ENCODE measurements at regions not wholly inside any gene's neighbourhood (a gene's known extent, or its start where the extent isn't known, plus 50 kb on each side); places are given as distances from the start of the nearest gene placed in this dataset.

DNA sequence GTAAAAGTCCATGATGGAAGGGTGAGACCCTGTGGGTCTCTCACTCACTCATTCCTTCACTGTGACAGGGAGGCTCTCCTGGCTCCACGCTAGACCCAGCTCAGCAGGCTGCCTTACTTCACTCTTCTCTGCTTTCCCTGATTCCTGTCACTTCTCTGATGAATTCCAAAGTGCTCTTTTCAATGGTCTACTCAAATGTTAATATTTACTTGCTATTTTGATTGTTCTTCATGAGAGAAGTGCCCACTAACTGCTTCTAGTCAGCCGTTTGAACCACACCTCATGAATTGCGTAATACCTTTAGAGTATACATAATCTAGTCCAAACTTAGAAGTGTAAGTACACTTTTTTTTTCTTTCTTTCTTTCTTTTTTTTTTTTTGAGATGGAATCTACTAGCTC lies 1350.2 kb upstream of the RAG2 start:
- no peak overlapping the region for H2AFZ ChIP-seq (ENCODE audit: low read depth, low read length)
- H3K9me2 ChIP-seq (ENCODE audit: insufficient read depth, low read length) = no peaks in the 10 kb centered on the region
- no peak overlapping the region for H3K4me2 ChIP-seq (ENCODE audit: low read length)
- no peaks in the 10 kb centered on the region for H3K79me2 ChIP-seq (replicated peaks; ENCODE audit: insufficient read depth, low read length)
- no peaks in the 10 kb centered on the region for H3F3A ChIP-seq (ENCODE audit: insufficient read depth, low read length, poor library complexity, severe bottlenecking)
- TF ChIP-seq TAF1 (IDR thresholded peaks at IDR 0.05; ENCODE audit: low read depth) (no peak), MXI1 (conservative IDR thresholded peaks at IDR 0.05; ENCODE audit: poor library complexity, severe bottlenecking) (no peak)
- TF ChIP-seq, protein P1, sequence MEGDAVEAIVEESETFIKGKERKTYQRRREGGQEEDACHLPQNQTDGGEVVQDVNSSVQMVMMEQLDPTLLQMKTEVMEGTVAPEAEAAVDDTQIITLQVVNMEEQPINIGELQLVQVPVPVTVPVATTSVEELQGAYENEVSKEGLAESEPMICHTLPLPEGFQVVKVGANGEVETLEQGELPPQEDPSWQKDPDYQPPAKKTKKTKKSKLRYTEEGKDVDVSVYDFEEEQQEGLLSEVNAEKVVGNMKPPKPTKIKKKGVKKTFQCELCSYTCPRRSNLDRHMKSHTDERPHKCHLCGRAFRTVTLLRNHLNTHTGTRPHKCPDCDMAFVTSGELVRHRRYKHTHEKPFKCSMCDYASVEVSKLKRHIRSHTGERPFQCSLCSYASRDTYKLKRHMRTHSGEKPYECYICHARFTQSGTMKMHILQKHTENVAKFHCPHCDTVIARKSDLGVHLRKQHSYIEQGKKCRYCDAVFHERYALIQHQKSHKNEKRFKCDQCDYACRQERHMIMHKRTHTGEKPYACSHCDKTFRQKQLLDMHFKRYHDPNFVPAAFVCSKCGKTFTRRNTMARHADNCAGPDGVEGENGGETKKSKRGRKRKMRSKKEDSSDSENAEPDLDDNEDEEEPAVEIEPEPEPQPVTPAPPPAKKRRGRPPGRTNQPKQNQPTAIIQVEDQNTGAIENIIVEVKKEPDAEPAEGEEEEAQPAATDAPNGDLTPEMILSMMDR (IDR thresholded peaks at IDR 0.05; ENCODE audit: poor library complexity, severe bottlenecking) = no peak
- TF ChIP-seq, protein P2, sequence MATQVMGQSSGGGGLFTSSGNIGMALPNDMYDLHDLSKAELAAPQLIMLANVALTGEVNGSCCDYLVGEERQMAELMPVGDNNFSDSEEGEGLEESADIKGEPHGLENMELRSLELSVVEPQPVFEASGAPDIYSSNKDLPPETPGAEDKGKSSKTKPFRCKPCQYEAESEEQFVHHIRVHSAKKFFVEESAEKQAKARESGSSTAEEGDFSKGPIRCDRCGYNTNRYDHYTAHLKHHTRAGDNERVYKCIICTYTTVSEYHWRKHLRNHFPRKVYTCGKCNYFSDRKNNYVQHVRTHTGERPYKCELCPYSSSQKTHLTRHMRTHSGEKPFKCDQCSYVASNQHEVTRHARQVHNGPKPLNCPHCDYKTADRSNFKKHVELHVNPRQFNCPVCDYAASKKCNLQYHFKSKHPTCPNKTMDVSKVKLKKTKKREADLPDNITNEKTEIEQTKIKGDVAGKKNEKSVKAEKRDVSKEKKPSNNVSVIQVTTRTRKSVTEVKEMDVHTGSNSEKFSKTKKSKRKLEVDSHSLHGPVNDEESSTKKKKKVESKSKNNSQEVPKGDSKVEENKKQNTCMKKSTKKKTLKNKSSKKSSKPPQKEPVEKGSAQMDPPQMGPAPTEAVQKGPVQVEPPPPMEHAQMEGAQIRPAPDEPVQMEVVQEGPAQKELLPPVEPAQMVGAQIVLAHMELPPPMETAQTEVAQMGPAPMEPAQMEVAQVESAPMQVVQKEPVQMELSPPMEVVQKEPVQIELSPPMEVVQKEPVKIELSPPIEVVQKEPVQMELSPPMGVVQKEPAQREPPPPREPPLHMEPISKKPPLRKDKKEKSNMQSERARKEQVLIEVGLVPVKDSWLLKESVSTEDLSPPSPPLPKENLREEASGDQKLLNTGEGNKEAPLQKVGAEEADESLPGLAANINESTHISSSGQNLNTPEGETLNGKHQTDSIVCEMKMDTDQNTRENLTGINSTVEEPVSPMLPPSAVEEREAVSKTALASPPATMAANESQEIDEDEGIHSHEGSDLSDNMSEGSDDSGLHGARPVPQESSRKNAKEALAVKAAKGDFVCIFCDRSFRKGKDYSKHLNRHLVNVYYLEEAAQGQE (IDR thresholded peaks at IDR 0.05; ENCODE audit: borderline replicate concordance) = no peak
- H3K27me3 ChIP-seq (ENCODE audit: insufficient read depth, low read depth, low read length) = no peaks in the 10 kb centered on the region
- H4K20me1 ChIP-seq (ENCODE audit: insufficient read depth) = no peaks in the 10 kb centered on the region
- no peaks in the 10 kb centered on the region for H3K9me3 ChIP-seq (ENCODE audit: low read length)
- no peak overlapping the region for H3K27ac ChIP-seq (ENCODE audit: low read length)
- H3K36me3 ChIP-seq (ENCODE audit: insufficient read depth, low read length) = no peaks in the 10 kb centered on the region
- H3K9ac ChIP-seq (ENCODE audit: low read length) = no peak overlapping the region
- H3K4me3 ChIP-seq (ENCODE audit: low read length) = no peak overlapping the region

DNA sequence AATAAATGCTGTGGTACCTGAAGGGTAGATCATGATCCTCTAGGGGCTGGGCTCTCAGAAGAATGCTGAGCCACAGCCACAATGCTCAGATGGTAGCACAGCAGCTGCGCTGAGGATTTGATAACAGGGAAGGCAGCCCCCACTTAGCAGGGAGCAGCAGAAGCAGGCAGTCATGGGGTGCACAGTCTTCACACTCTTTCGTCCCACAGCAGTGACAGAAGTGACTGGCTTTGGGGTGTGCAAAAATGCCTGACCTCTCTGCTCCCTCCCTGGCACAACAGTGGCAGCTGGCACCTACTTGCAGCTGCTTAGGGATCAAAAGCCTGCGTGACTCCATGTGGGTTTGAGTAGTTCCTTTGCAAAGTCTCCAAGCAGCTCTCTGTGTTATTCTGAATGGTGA lies 1349.8 kb upstream of the RAG2 start:
- H4K20me1 ChIP-seq (ENCODE audit: insufficient read depth) = no peaks in the 10 kb centered on the region
- H3K27me3 ChIP-seq (ENCODE audit: insufficient read depth, low read depth, low read length) = no peaks in the 10 kb centered on the region
- H3K27ac ChIP-seq (ENCODE audit: low read length) = no peak overlapping the region
- no peaks in the 10 kb centered on the region for H3K9me2 ChIP-seq (ENCODE audit: insufficient read depth, low read length)
- H3F3A ChIP-seq (ENCODE audit: insufficient read depth, low read length, poor library complexity, severe bottlenecking) = no peaks in the 10 kb centered on the region
- H3K79me2 ChIP-seq (replicated peaks; ENCODE audit: insufficient read depth, low read length) = no peaks in the 10 kb centered on the region
- H3K36me3 ChIP-seq (ENCODE audit: insufficient read depth, low read length) = no peaks in the 10 kb centered on the region
- H3K4me2 ChIP-seq (ENCODE audit: low read length) = no peak overlapping the region
- H3K4me3 ChIP-seq (ENCODE audit: low read length) = no peak overlapping the region
- H2AFZ ChIP-seq (ENCODE audit: low read depth, low read length) = no peak overlapping the region
- no peak for TF ChIP-seq EZH2 (IDR thresholded peaks at IDR 0.05; ENCODE audit: borderline replicate concordance, insufficient read depth, low read length, poor library complexity, severe bottlenecking)
- H3K9me3 ChIP-seq (ENCODE audit: low read length) = no peaks in the 10 kb centered on the region
- no peak overlapping the region for H3K9ac ChIP-seq (ENCODE audit: low read length)

DNA sequence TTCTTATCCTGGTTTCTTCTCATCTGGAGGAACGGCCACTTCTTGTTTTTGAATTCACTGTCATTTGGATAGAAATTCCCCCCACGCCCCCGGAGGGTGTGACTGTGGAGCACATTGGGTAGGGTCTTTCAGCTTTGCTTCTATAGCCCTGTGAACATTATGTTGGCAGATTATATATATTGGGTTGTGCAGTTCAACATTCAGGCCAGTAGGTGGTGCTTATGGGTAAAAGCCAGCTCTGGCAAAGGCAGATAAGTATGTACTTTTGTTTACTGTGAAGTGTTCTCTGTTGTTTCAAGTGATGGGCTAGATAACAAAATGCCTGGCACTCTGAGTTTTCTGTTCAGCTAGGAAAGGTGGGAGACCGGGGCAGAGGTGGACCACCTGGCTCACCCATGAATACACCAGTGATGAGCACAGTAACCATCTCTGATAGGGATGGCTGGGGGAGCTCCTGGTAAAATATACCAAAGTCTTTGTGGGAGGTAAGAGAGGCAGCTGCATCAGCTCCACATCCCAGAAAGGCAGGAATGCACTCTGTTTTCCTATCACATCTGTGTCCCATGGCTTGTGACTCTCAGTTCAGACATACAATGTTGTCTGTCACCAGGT lies 1348.2 kb upstream of the RAG2 start:
- no peak overlapping the region for H3K4me3 ChIP-seq (ENCODE audit: low read length)
- no peaks in the 10 kb centered on the region for H3F3A ChIP-seq (ENCODE audit: insufficient read depth, low read length, poor library complexity, severe bottlenecking)
- no peaks in the 10 kb centered on the region for H3K79me2 ChIP-seq (replicated peaks; ENCODE audit: insufficient read depth, low read length)
- no peaks in the 10 kb centered on the region for H3K9me3 ChIP-seq (ENCODE audit: low read length)
- H3K27ac ChIP-seq (ENCODE audit: low read length) = no peak overlapping the region
- no peaks in the 10 kb centered on the region for H4K20me1 ChIP-seq (ENCODE audit: insufficient read depth)
- no peaks in the 10 kb centered on the region for H3K27me3 ChIP-seq (ENCODE audit: insufficient read depth, low read depth, low read length)
- no peak overlapping the region for H3K9ac ChIP-seq (ENCODE audit: low read length)
- TF ChIP-seq TAF1 (IDR thresholded peaks at IDR 0.05; ENCODE audit: low read depth) = no peak
- peak; percentile 35 for TF ChIP-seq SMC3 (conservative IDR thresholded peaks at IDR 0.05; ENCODE audit: poor library complexity)
- no peak for TF ChIP-seq EZH2 (IDR thresholded peaks at IDR 0.05; ENCODE audit: borderline replicate concordance, insufficient read depth, low read length, poor library complexity, severe bottlenecking)
- TF ChIP-seq POLR2AphosphoS5 (IDR thresholded peaks at IDR 0.05) = no peak
- TF ChIP-seq, protein P2 (IDR thresholded peaks at IDR 0.05; ENCODE audit: borderline replicate concordance) = no peak
- peak; percentile 43 for TF ChIP-seq RAD21 (conservative IDR thresholded peaks at IDR 0.05)
- TF ChIP-seq EP300 (conservative IDR thresholded peaks at IDR 0.05; ENCODE audit: poor library complexity, severe bottlenecking) = no peak
- TF ChIP-seq MXI1 (conservative IDR thresholded peaks at IDR 0.05; ENCODE audit: poor library complexity, severe bottlenecking) = no peak
- TF ChIP-seq, protein P1 (IDR thresholded peaks at IDR 0.05; ENCODE audit: poor library complexity, severe bottlenecking) = peak; percentile 45
- H3K36me3 ChIP-seq (ENCODE audit: insufficient read depth, low read length) = no peaks in the 10 kb centered on the region
- H2AFZ ChIP-seq (ENCODE audit: low read depth, low read length) = no peak overlapping the region
- no peaks in the 10 kb centered on the region for H3K9me2 ChIP-seq (ENCODE audit: insufficient read depth, low read length)
- H3K4me2 ChIP-seq (ENCODE audit: low read length) = no peak overlapping the region
